ENCODE measurements at regions not wholly inside any gene's neighbourhood (a gene's known extent, or its start where the extent isn't known, plus 50 kb on each side); places are given as distances from the start of the nearest gene placed in this dataset.
"Not testable (repeated sequence)": the region's sequence is repeated elsewhere in the genome, so short reads cannot be mapped to it uniquely, and the experiment has no call there.

DNA sequence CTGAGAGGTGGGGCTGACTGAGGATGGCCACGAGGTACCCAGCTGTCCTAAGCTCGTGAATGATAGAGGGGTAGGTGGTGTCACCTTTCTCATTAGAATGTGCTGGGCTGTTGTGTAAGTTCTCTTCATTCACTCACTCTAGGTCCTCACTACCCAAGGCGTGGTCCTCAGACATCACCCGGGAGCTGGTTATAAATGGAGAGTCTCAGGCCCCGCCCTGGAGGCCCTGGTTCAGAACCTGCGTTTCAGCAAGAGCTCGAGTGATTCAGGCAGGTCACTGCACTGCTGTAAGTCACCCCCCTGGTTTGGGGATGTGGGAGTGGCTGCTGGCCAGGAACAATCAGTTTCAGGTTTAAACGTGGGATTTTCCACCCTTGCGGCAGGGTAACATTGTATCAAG lies 139.8 kb downstream of the FOXL1 start:
- no peak for DNase-seq

DNA sequence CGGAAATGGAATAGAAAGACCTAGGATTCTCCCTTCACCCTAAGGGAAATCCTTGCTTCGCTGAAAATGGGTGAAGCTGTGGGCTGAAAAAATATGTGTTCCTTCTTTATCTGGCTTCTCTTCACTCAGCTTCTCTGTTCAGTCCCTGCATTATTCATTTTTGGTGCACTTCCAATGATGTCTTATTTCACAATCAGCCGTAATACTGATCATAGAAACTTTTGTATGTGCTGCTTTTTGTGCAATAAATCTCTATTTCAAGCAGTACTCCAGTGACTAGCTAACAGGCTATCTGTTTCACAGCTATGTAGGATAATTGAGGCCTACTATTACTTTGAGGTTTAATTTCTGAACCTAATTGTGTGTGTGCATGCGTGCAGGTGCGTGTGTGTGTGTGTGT lies 144.6 kb downstream of the FOXL1 start:
- DNase-seq: no peak

DNA sequence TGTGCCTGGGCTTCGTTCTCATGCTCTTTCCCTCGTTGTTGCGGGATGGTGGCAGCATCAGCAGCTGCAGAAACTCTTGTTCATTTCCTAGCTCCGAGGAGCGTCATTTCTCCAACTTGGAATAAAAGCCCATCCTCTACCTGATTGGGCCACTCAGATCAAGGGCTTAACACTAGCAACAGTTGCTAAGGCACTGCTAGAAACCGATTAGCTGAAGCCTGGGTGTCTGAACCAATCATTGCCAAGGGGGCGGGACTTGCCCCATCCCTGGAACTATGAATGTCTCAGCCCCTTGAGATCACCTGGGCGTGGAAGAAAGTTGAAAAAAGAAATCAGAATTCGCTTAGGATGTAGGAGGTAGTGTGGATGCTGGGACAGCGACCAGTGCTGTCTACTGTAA lies 145.3 kb downstream of the FOXL1 start:
- no peak for DNase-seq

DNA sequence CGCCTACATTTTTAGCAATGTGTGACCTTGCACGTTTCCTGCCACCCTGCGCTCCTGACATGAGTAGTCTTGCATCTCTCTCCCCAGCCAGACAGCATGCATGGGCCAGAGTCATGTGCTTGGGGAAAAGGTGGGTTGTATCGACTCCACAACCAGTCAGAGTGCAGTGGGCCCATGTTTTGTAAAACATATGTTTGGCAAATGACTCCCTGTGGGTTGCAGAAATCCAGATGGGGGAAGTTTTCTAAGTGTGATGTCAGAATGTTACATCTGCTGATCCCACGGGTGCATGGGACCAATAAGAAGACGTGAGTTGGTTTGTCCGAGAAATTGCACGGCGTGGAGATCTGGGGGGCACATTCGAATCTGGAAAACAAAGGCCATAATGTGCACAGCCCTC lies 147.1 kb downstream of the FOXL1 start:
- no peak for DNase-seq

DNA sequence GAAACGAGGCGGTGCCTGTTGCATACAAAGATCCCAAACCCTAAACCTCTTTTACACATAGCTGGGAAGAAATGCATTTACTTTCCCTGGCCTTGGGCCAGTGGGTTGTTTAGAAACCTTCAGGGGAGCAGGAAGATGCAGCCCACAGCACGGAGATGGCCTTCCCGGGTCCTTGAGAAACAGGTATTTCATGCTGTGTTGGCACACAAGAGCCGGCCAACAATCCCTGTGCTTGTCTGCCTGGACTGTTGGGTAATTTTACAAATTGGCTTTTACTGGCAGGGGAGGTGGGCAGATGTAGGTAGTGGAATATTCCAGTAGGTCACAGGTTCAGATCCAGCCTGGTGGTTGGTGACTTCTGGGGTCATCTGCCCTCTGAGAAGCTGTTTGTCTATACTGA lies 148.0 kb downstream of the FOXL1 start:
- no peak for DNase-seq

DNA sequence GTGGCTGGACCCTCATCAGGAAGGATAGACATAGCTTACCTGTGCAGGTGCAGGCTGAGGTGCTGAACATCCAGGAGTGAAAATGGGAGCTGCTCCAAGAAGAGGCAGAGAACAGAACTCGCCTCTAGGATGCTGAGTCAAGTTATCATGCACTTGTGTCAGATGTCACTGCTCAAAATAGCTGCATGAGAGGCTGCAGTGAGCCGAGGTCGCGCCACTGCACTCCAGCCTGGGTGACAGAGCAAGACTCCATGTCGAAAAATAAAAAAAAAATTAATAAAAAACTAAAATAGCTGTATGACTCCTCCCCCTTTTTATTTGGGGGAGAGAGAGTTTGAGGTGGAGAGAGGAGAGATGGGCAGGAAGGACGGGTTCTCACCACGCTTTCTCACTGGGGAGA lies 148.8 kb downstream of the FOXL1 start:
- DNase-seq: no peak

DNA sequence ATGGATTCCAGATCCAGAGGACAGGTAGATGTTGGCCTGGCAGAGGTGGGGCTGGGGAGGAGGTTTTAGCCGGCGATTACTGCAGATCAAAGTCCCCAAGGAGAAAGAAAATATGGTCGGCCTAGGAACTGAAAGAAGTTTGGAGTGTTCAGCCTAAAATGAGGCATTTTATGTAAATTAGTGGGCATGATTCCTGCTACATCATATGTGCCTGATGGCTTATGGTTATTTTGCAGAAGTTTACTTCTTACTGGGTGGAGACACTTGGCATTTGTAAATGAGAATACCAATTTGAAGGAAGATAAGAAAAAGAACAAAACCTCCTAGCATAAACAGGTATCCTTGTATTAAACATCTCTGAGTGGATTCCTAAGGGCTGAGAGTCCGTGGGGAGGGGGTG lies 149.3 kb downstream of the FOXL1 start:
- DNase-seq: no peak

DNA sequence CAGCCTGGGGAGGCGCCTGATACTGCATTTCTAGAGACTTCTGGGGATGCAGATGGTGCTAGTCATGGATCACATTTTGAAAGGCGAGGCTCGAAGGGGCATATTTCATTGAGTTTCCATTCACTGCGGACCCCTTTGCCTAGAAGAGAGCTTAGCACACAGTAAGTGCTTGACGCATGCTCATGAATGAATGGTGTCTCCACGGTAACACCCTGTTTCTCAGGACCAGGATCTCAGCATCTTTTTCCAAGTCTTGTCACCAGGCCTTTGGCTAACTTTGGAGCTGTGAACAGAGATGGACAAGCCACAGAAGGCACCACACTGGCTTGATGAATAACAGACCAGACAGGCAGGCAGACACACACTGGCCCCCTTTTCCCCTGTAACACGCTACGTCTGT lies 151.3 kb downstream of the FOXL1 start:
- DNase-seq: no peak

DNA sequence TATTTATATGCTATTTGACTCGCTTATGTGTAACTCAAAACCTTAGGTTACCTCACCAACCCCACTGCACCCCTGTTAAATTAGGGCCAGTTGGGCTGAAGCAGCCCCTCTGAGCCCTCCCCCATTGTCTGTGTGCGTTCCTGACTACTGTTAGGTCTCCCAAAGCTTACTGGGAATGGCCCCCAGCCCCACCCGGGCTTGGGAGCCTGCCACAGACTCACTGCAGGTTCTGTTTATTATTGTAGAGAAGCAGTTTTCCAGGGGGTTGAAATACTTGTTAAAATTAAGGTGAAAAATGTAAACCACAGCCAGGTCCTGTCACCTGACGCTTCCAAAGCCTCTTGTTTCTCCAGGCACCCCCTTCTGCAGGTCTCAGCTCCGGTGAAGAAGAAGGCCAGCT lies 151.7 kb downstream of the FOXL1 start:
- DNase-seq: no peak

DNA sequence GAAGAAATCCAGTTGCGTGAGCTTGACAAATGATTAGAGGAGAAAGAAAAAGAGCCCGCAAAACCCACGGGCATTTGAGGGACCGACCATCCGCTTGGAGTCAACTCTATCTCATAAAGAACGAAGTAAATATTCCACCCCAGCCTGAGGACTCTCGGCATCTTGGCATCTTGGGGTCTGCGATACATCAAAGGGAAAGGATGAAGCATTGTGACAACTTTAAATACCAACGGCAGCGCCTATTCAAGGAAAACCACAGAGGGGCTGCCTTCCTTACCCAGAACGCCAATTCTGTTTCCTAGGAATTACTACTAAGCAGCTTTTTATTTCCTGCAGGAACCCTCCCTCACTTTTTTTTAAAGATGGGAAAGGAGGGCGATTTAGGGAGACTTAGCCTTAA lies 152.2 kb downstream of the FOXL1 start:
- no peak for DNase-seq

DNA sequence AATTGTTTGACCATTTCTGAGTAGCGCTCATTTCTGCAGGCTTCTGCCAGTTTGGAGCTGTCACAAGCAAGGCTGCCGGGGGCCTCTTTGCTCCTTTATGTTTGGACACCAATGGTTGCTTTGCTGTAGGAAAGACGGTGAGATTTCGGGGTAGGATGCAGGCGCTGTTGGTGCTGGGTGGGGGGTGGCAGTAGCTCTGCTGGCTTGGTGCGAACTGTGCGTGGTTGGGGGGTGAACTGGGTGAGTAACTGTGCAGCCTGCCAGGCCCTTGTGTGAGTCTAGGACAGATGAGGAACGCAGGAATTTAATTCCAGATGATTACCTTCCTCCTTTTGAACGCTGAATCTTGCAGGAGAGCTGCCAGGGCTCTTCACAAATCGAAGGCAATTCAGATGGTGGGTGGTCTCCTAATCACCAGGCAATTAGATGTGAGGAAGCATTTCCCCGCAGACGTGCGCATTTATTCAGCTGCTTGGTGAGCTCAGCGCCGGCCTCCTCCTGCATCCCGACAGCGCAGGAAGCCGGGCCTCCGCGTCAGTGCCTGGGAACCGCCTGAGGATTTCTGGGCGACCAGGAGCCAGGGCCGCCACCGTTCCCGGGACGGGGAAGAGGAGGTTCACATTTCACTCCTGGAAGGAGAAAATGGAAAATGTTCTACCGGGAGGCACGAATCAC lies 154.4 kb downstream of the FOXL1 start:
- no peak for DNase-seq

DNA sequence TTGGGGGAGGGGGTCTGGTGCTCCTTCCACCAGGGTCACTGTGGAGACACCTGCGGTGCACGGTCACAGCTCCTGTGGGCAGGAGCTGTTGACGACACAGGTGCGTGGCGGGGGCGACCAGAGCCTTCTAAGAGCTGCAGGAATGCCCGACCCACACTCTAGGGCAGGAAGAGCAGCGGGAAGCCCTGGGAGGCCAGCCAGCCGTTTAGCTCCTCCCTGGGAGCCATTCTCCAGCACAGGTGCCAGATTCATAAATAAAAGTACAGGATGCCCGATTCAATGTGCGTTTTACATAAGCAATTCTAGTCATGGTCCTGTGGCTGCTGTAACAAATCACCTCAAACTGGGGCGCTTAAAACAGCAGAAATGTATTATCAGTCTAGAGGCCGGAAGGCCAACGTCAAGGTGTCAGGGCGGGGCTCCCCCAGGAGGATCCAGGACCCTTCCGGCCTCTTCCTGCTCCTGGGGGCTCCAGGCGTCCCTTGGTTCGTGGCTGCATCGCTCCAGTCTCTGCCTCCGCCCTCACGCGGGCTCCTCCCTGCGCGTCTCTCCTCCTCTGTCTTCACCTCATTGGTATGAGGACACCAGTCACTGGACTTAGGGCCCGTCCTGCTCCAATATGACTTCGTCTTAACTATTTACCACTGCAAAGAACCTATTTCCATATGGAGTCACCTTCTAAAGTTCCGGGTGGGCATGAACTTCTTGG lies 155.4 kb downstream of the FOXL1 start:
- no peak for DNase-seq

DNA sequence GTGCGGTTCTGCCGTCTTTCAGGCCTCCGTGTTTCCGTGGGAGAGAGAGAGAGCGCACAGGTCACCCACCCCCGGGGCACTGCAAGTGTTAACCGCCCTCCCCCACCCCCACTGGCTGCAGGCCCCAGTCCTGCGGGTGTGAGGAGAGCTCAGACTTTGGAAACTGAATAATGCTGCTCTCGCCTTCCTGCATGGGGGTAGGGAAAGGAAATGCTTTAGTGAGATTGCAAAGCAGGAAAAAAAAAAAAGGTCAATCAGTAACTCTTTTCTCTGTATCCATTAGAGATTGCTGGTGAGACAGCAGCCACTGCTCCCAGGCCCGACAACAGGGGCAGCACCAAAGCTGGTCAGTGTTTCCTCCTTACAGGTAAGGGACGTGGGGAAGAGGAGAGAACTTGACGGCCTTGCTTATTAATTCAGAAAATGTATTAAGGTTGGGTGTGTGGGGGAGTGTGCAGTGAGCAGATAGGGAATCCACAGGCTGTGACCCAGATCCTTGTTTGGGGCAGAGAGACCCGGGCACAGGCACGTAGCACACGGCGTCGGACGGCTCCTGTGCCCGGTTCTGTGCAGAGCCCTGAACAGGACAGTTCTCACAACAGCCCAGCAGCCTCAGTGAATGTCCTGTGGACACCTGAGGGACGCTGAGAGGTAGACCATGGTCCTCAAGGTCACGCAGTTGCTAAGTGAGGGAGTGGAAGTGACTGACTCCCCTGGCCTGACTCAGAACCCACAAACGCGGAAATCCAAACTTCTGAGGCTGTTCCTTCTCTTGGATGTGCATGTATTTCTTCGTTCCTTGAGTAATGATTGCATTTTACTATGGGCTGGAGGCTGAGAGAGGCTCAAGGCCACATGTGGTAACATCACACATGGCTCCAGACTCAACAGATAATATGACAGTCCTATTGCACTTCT lies 156.5 kb downstream of the FOXL1 start:
- DNase-seq: no peak

DNA sequence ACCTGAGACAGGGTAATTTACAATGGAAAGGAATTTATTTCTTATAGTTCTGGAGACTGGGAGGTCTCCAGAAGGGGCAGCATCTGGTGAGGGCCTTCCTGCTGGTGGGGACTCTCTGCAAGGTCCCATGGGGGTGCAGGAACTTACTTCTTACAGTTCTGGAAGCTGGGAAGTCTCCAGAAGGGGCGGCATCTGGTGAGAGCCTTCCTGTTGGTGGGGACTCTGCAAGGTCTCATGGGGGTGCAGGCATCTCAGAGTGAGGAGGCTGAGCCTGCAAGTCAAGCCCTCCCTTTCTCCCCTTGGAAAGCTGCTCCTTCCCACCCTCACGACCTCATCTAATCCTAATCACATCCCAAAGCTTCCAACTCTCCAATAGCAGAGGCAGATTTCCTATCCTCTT lies 157.4 kb downstream of the FOXL1 start:
- DNase-seq: no peak

DNA sequence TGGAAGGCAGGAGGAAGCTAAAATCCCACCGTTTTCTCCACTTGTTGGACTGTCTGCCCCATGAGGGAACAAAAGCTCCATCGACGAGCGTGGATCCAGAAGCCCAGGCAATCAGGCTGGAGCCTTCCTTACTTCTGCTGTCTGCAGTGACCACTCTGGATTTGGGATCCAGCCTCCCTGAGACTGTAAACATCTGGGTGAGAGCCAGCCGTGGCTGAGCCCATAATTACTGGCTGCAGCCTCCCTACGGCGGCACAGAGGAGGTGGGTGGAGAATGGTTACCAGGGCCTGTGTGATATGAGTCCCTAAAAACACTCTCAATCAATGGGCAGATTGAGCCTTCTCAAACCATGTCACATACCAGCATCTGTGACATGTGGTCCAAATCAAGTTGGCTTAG lies 158.2 kb downstream of the FOXL1 start:
- no peak for DNase-seq

DNA sequence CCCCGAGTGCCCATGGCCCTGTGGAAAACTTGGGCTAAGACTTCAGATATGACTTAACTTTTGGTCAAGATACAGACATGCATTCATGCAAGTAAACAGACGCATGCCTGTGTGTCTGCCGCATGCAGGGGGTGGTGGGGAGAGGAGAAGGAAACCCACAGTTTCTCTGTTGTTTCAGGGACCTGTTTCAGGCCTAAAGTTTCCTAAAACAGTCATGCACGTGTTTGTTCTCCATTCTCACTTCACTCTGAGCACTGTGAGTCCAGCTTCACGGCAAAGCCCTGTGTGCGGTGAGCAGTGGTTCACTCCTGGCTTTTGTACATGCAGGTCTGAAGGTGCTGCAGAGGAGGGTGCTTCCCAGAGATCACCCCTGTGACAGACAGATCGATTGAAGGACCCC lies 158.7 kb downstream of the FOXL1 start:
- no peak for DNase-seq

DNA sequence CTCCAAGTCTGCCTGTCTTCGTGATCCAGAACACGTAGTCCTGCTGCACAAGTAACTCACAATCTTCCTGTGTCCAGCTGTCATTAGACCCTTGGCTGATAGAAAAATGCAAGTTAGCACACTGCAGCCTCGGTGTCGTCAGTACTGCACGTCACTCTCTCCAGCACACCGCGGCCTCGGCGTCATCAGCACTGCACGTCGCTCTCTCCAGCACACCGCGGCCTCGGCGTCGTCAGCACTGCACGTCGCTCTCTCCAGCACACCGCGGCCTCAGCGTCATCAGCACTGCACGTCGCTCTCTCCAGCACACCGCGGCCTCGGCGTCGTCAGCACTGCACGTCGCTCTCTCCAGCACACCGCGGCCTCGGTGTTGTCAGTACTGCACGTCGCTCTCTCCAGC lies 160.0 kb downstream of the FOXL1 start:
- not testable (repeated sequence) for DNase-seq

DNA sequence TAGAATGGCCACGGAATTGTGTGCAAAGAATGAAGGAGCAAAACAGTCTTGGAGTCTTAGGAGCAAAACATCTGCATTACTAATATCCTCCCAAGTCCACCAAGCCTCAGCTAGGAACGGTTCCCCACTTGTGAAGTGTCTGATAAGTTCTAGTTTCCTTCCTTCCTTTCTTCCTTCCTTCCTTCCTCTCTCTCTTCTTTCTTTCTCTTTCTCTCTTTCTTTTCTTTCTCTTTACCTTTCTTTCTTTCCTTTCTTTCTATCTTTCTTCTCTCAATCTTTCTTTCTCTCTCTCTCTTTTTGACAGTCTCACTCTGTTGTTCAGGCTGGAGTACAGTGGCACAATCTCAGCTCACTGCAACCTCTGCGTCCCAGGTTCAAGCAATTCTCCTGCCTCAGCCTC lies 160.8 kb downstream of the FOXL1 start:
- DNase-seq: no peak

DNA sequence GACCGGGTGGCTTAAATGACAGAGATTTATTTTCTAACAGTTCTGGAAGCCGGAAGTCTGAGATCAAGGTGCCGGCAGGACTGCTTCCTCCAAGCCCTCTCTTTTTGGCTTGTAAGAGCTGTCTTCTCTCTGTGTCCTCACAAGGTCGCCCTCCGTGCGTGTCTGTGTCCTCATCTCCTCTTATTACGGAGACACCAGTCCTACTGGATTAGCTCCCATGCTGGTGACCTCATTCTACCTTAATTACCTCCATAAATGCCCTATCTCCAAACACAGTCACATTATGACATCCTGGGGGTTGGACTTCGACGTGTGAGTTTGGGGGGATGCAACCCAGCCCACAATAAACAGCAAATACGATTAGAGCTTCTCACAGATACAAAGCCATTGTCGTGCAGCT lies 161.5 kb downstream of the FOXL1 start:
- DNase-seq: no peak

DNA sequence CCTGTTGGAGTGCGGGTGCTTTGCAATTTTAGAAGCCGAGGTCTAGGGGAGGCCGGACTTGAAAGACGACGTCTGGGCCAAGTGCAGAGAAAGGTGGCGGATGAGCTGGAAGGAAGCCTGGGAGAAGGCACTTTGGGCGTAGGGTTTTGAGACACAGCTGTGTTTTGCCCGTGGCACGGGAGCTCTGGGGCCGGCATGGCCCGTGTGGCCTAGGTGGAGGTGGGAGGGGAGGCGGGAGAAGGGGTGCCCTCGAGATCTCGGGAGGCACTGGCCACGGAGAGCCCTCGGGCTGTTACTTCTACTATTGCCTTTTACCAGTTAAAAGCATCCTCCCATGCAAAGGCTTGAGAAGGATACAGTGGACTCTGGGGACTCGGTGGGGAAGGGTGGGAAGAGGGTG lies 161.9 kb downstream of the FOXL1 start:
- no peak for DNase-seq

DNA sequence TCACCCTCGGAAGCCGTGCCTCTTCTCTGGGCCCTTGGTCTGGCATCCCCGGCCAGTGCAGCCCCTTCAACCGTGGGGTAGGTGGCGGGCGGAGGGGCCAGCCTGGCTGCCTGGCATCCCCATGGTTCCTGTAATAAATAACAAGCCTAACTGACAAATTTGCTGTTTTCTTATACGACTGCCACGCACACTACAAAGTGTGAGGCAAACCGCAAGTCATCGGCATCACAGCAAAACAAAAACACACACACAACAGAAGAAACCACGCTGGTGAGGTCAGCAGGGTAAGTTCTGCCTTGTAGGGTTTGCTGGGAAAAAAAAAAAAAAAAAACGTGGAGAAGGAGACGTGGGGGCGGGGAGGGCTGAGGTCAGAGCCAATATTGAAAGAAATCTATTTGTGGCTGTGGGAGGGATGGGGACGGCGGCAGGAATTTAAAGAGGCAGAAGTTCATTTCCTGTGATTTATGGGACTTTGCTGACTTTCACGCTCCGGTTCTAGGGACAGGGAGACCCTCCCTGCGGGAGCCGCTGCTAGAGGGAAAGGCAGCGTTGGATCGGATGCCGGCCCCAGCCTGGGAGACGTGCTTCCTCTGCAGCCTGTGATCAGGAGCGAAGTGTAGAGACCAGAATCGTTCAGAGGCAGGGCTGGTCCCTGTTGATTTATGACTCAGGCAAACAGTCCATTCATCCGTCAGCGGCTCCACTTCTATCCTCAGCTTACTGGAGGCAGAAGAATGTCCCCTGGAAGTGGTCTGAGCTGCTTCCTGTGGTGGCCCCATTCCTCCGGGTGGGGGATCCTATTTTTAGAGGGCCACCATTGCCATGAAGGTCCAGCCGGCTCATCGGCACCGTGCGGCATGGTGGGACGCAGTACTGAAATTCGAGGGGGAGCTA lies 162.8 kb downstream of the FOXL1 start:
- no peak for DNase-seq

DNA sequence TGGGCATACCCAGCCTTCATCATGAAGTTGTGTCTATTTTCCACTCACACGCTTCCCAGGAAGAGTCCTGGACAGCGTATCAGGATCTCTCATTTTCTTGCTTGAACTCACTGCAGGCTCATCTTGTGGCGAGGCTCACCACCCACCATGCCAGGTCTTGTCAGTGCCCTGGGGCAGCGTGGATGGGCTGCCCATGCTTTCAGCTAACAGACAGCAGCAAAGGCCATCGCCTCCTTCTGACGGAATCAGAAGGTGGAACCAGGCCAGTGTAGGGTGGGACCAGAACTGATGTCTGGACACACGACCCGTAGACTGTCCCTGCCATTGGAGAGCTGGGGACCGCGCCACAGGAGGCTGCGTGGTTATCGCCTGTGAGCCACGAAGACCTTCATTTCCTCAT lies 169.4 kb downstream of the FOXL1 start:
- no peak for DNase-seq

DNA sequence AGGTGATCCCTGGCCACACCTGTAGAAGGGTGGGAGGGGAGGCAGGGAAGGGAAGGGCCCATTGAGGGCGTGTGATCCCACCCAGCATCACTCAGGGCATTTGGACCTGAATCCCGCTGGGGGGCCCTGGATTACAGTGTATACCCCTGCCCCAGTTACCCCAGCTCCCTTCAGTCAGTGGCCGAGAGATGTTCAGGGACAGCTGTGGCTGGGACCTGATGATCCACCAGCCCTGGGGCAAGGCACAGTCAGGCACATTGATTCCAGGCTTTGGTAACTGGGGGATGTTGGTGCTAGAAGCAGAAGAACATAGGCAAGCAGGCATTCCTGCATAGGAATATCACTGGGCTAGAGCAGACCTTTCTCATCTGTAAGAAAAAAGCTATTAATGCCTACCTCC lies 170.3 kb downstream of the FOXL1 start:
- DNase-seq: no peak

Data from activated naive CD4-positive, alpha-beta T cell treated with Interleukin-2 at 50 U/mL for 16 hours (primary cell).